ENCODE measurements at regions not wholly inside any gene's neighbourhood (a gene's known extent, or its start where the extent isn't known, plus 50 kb on each side); places are given as distances from the start of the nearest gene placed in this dataset.

- H3K27ac ChIP-seq (ENCODE audit: low read length), result no peak overlapping the region
- no peaks in the 10 kb centered on the region for H3K9me3 ChIP-seq (replicated peaks; ENCODE audit: control insufficient read depth, low read depth, low read length)
- H3K36me3 ChIP-seq (ENCODE audit: control insufficient read depth, insufficient read depth, low read length), result no peaks in the 10 kb centered on the region
- no peak overlapping the region for H3K4me3 ChIP-seq (ENCODE audit: low read length)
- peaks cover 4% of the 10 kb centered on the region for H3K4me1 ChIP-seq (ENCODE audit: control insufficient read depth, insufficient read depth, low read length)
- H3K27me3 ChIP-seq (ENCODE audit: control insufficient read depth, insufficient read depth, low read length), result peaks cover 15% of the 10 kb centered on the region
- 62% methylated on average over 6 of the region's 14 CpGs for WGBS (ENCODE audit: insufficient coverage)
- no peak for DNase-seq
Observed at GRCh38 chr6:168149015-168149414, 70.0 kb upstream of the FRMD1 start.

- Histone ChIP-seq H3K9me3 (replicated peaks; ENCODE audit: control insufficient read depth, low read depth, low read length) (no peaks in the 10 kb centered on the region), H3K27me3 (ENCODE audit: control insufficient read depth, insufficient read depth, low read length) (peaks cover 15% of the 10 kb centered on the region), H3K4me1 (ENCODE audit: control insufficient read depth, insufficient read depth, low read length) (peaks cover 4% of the 10 kb centered on the region), H3K36me3 (ENCODE audit: control insufficient read depth, insufficient read depth, low read length) (no peaks in the 10 kb centered on the region), H3K4me3 (ENCODE audit: low read length) (no peak overlapping the region), H3K27ac (ENCODE audit: low read length) (no peak overlapping the region)
- no peak for DNase-seq
- 91% methylated on average over 7 of the region's 14 CpGs for WGBS (ENCODE audit: insufficient coverage)
Observed at GRCh38 chr6:168148231-168148849, 69.3 kb upstream of the FRMD1 start.

DNA sequence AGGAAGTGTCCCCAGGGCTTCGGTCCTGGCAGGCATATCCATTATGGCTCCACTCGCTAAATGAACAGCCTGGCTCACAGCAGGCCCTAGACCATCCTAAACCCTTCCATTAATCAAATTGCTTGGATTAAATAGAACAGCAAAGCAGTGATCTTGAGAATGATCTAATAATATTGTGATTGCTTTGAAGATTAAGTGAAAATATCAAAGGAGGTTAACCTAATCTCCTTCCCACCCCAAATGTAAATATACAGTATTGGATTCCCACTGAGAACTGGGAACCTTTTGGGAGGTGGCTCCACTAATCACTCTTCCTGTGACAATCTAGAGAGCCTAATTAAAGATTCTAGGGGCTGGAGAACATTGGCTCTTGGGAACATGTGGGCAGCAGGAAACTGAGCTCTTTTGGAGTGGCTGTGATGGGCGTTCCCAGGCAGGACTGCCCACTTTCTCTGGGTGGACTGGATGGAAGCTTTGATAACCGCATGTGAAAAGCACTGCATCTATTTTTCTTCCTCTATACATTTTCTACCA is 68.3 kb upstream of the FRMD1 start:
- Histone ChIP-seq H3K9me3 (replicated peaks; ENCODE audit: control insufficient read depth, low read depth, low read length) (no peaks in the 10 kb centered on the region), H3K4me3 (ENCODE audit: low read length) (no peak overlapping the region), H3K4me1 (ENCODE audit: control insufficient read depth, insufficient read depth, low read length) (peaks cover under 1% of the 10 kb centered on the region), H3K27me3 (ENCODE audit: control insufficient read depth, insufficient read depth, low read length) (peaks cover 15% of the 10 kb centered on the region), H3K36me3 (ENCODE audit: control insufficient read depth, insufficient read depth, low read length) (no peaks in the 10 kb centered on the region), H3K27ac (ENCODE audit: low read length) (no peak overlapping the region)
- no peak for DNase-seq
- no CpG with 5 or more reads among the region's 4 CpGs for WGBS (ENCODE audit: insufficient coverage)

DNA sequence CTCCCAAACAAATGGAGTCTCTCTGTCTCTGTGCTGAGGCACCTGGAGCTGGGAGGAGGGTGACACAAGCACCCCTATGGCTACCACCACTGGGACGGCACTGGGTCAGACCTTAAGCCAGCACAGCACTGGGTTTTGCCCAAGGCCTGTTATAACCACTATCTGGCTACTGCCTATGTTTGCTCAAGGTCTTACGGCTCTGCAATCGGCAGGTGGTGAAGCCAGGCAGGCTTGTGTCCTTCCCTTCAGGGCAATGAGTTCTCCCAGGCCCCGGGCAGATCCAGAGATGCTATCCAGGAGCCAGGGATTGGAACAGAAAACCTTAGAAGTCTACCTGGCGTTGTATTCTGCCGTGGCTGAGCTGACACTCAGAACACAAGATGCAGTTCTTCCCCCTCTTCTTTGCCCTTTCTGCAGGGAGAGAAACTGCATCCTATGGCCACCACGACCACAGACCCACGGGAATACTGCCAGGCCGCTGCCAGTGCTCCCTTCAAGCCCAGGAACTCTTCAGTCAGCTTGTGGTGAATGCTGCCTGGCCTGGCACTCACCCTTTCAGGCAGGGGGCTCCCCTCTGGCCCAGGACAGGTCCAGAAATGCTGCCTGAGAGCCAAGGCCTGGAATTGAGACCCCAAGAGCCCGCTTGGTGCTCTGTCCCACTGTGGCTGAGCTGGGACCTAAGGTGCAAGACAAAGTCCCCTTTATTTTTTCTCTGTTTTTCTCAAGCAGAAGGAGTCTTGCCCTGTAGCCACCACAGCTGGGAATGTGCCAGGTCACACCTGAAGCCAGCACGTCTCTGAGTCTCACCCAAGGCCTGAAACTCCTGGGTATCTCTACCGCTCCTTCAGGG is 67.0 kb upstream of the FRMD1 start:
- no peaks in the 10 kb centered on the region for H3K36me3 ChIP-seq (ENCODE audit: control insufficient read depth, insufficient read depth, low read length)
- peaks cover 13% of the 10 kb centered on the region for H3K27me3 ChIP-seq (ENCODE audit: control insufficient read depth, insufficient read depth, low read length)
- H3K4me3 ChIP-seq (ENCODE audit: low read length), result no peak overlapping the region
- no peaks in the 10 kb centered on the region for H3K4me1 ChIP-seq (ENCODE audit: control insufficient read depth, insufficient read depth, low read length)
- DNase-seq, result no peak
- no peaks in the 10 kb centered on the region for H3K9me3 ChIP-seq (replicated peaks; ENCODE audit: control insufficient read depth, low read depth, low read length)
- 89% methylated on average over 10 of the region's 12 CpGs for WGBS (ENCODE audit: insufficient coverage)
- H3K27ac ChIP-seq (ENCODE audit: low read length), result no peak overlapping the region

DNA sequence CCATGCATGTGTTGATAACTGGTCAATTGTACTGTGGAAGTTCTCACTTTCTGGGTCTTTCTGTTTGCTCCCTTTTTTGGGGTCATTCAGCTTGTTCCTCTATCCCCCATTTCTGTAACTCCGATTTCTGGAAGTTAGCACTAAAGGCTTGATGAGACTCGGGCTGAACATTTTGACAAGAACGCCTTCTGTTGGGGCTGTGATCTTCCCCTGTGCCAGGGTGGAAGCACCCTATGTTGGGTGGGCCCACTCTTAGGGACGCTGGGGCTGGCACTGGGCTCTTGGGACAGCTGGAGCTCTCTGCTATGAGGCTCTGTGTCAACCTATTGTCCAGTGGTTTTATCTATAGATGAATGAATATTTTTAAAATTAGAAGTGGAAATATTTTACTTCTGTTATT is 60.1 kb upstream of the FRMD1 start:
- 73% methylated on average over 2 of the region's 4 CpGs for WGBS (ENCODE audit: insufficient coverage)
- H3K27ac ChIP-seq (ENCODE audit: low read length), result no peak overlapping the region

DNA sequence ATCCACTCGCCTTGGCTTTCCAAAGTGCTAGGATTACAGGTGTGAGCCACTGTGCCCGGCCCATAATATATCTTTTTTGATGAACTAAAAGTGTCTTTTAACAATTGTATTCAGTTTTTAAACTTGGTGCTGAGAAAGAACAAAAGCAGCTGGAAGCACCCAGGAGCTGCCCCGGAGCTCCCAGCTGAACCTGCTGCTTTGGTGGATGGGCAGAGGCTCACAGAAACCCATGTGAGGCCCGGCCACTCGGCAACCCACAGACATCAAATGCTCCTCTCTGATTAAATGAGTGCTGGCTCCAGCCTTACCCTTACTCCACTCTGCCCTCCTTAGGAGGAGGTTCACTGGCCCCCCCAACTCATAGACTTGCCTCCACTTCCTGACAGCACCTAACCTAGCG is 59.4 kb upstream of the FRMD1 start:
- H3K36me3 ChIP-seq (ENCODE audit: control insufficient read depth, insufficient read depth, low read length), result no peaks in the 10 kb centered on the region
- no peak for DNase-seq
- WGBS (ENCODE audit: insufficient coverage), result 86% methylated on average over 6 of the region's 6 CpGs

More for the DNA sequence above, 60.1 kb upstream of the FRMD1 start:
- no peak for DNase-seq
- Histone ChIP-seq H3K4me3 (ENCODE audit: low read length) (no peak overlapping the region), H3K4me1 (ENCODE audit: control insufficient read depth, insufficient read depth, low read length) (peaks cover 8% of the 10 kb centered on the region), H3K9me3 (replicated peaks; ENCODE audit: control insufficient read depth, low read depth, low read length) (no peaks in the 10 kb centered on the region), H3K36me3 (ENCODE audit: control insufficient read depth, insufficient read depth, low read length) (no peaks in the 10 kb centered on the region), H3K27me3 (ENCODE audit: control insufficient read depth, insufficient read depth, low read length) (no peaks in the 10 kb centered on the region)

DNA sequence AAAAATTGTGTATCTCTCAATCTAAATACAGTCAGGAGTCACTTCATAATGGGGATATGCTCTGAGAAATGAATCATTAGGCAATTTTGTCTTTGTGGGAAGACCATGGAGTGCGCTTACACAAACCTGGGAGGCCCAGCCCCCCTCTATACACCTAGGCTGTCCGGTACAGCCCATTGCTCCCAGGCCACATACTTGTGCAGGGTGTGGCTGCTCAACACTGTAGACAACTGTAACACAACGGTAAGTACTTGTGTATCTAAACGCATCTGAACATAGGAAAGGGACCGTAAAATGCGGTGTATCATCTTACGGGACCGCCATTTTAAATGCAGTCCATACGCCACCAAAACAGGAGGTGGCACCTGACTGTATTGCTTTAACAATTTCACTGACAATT is 58.0 kb upstream of the FRMD1 start:
- H3K4me1 ChIP-seq (ENCODE audit: control insufficient read depth, insufficient read depth, low read length), result peaks cover 28% of the 10 kb centered on the region
- no peaks in the 10 kb centered on the region for H3K36me3 ChIP-seq (ENCODE audit: control insufficient read depth, insufficient read depth, low read length)
- peaks cover 4% of the 10 kb centered on the region for H3K27me3 ChIP-seq (ENCODE audit: control insufficient read depth, insufficient read depth, low read length)
- DNase-seq, result no peak
- H3K4me3 ChIP-seq (ENCODE audit: low read length), result no peak overlapping the region
- H3K27ac ChIP-seq (ENCODE audit: low read length), result no peak overlapping the region
- H3K9me3 ChIP-seq (replicated peaks; ENCODE audit: control insufficient read depth, low read depth, low read length), result no peaks in the 10 kb centered on the region
- WGBS (ENCODE audit: insufficient coverage), result 96% methylated on average over 7 of the region's 9 CpGs

More for the DNA sequence above, 59.4 kb upstream of the FRMD1 start:
- no peak overlapping the region for H3K4me3 ChIP-seq (ENCODE audit: low read length)
- no peak overlapping the region for H3K27ac ChIP-seq (ENCODE audit: low read length)
- H3K27me3 ChIP-seq (ENCODE audit: control insufficient read depth, insufficient read depth, low read length), result no peaks in the 10 kb centered on the region
- H3K4me1 ChIP-seq (ENCODE audit: control insufficient read depth, insufficient read depth, low read length), result peaks cover 15% of the 10 kb centered on the region
- no peaks in the 10 kb centered on the region for H3K9me3 ChIP-seq (replicated peaks; ENCODE audit: control insufficient read depth, low read depth, low read length)

DNA sequence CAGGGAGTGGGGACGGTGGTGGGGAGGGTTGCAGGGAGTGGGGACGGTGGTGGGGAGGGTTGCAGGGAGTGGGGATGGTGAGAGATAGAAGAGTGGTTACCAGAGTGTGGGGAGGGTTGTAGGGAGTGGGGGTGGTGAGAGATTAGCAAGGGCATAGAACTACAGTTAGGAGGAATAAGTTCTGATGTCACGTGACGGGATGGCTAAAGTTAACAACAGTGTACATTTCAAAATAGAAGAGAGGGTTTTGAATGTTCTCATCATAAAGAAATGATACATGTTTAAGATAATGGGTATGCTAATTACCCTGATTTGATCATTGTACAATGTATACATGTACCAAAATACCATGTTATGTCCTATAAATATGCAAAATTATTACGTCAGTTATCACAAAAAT is 57.6 kb upstream of the FRMD1 start:
- DNase-seq, result no peak
- 100% methylated on average over 2 of the region's 5 CpGs for WGBS (ENCODE audit: insufficient coverage)
- Histone ChIP-seq H3K27me3 (ENCODE audit: control insufficient read depth, insufficient read depth, low read length) (peaks cover 5% of the 10 kb centered on the region), H3K4me1 (ENCODE audit: control insufficient read depth, insufficient read depth, low read length) (peaks cover 30% of the 10 kb centered on the region), H3K4me3 (ENCODE audit: low read length) (no peak overlapping the region), H3K9me3 (replicated peaks; ENCODE audit: control insufficient read depth, low read depth, low read length) (no peaks in the 10 kb centered on the region), H3K27ac (ENCODE audit: low read length) (no peak overlapping the region), H3K36me3 (ENCODE audit: control insufficient read depth, insufficient read depth, low read length) (no peaks in the 10 kb centered on the region)

- WGBS (ENCODE audit: insufficient coverage), result no CpG with 5 or more reads among the region's 7 CpGs
- H3K9me3 ChIP-seq (replicated peaks; ENCODE audit: control insufficient read depth, low read depth, low read length), result no peaks in the 10 kb centered on the region
- H3K27me3 ChIP-seq (ENCODE audit: control insufficient read depth, insufficient read depth, low read length), result peaks cover 5% of the 10 kb centered on the region
- H3K4me1 ChIP-seq (ENCODE audit: control insufficient read depth, insufficient read depth, low read length), result peaks cover 30% of the 10 kb centered on the region
- no peak for DNase-seq
- H3K27ac ChIP-seq (ENCODE audit: low read length), result no peak overlapping the region
- no peaks in the 10 kb centered on the region for H3K36me3 ChIP-seq (ENCODE audit: control insufficient read depth, insufficient read depth, low read length)
- H3K4me3 ChIP-seq (ENCODE audit: low read length), result no peak overlapping the region
Observed at GRCh38 chr6:168136001-168136400, 57.0 kb upstream of the FRMD1 start.

- H3K4me3 ChIP-seq (ENCODE audit: low read length), result no peak overlapping the region
- DNase-seq, result no peak
- no peak overlapping the region for H3K27ac ChIP-seq (ENCODE audit: low read length)
- no peaks in the 10 kb centered on the region for H3K9me3 ChIP-seq (replicated peaks; ENCODE audit: control insufficient read depth, low read depth, low read length)
- WGBS (ENCODE audit: insufficient coverage), result 82% methylated on average over 11 of the region's 16 CpGs
- H3K36me3 ChIP-seq (ENCODE audit: control insufficient read depth, insufficient read depth, low read length), result no peaks in the 10 kb centered on the region
- H3K4me1 ChIP-seq (ENCODE audit: control insufficient read depth, insufficient read depth, low read length), result peaks cover 32% of the 10 kb centered on the region
- H3K27me3 ChIP-seq (ENCODE audit: control insufficient read depth, insufficient read depth, low read length), result peaks cover 10% of the 10 kb centered on the region
Observed at GRCh38 chr6:168134560-168135201, 55.7 kb upstream of the FRMD1 start.
